ENCODE measurements at regions not wholly inside any gene's neighbourhood (a gene's known extent, or its start where the extent isn't known, plus 50 kb on each side); places are given as distances from the start of the nearest gene placed in this dataset.

DNA sequence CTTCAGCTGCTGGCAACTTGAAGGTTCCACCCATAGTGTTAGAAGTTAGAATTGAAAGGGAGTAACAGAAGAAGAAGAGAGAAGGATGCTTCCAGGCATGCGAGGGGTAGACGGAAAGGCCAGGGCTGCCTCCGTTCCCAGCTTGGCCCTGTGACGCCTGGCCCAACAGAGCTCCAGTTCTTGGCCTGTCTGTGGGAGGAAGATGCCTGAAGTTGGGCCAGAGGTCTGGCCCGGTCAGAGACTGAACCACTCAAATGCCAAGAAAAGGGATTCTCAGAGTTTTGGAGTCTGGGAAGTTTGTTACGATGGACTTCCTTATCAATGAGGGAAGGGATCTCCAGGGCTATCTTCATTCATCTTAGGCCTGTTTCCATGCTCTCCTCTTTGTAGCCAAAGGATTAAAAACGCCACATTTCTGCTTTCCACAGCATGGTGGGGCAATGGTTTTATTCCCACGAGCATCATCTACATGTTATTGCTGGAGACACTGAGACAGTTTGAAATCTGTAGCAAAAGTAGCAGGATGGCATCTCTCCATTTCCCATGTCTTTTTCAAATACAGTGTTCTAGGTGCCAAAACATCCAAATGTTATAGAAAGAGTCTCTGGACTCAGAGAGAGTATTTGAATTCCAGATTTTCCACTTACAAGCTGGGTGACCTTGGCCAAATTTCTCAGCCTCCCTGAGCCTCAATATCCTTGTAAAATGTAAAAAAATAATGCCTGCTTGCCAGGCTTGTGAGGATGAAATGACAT, 65.4 kb upstream of the ANKRD55 start:
- TF ChIP-seq GATA3 (IDR thresholded peaks at IDR 0.05; ENCODE audit: low read depth, low read length) (no peak), GATA2 (IDR thresholded peaks at IDR 0.05; ENCODE audit: low read depth, low read length) (no peak)

Measured in SH-SY5Y (cell line).